ENCODE measurements at regions not wholly inside any gene's neighbourhood (a gene's known extent, or its start where the extent isn't known, plus 50 kb on each side); places are given as distances from the start of the nearest gene placed in this dataset.

- DNase-seq (ENCODE audit: low read depth, low spot score), result no peak
- Histone ChIP-seq H3K27me3 (ENCODE audit: insufficient read depth, insufficient read length) (no peaks in the 10 kb centered on the region), H3K9me3 (ENCODE audit: insufficient read depth, low read length) (no peaks in the 10 kb centered on the region), H3K36me3 (ENCODE audit: insufficient read depth, insufficient read length, low read length) (no peaks in the 10 kb centered on the region), H3K4me1 (ENCODE audit: insufficient read depth, insufficient read length) (no peaks in the 10 kb centered on the region), H3K9ac (ENCODE audit: insufficient read length, low read depth) (no peak overlapping the region), H3K4me3 (ENCODE audit: insufficient read length, low read depth) (no peak overlapping the region)
- TF ChIP-seq YY1 (IDR thresholded peaks at IDR 0.05; ENCODE audit: insufficient read depth, insufficient read length) (no peak), SUZ12 (IDR thresholded peaks at IDR 0.05; ENCODE audit: extremely low read depth, insufficient read depth, insufficient read length) (no peak), ZNF274 (IDR thresholded peaks at IDR 0.05; ENCODE audit: low read depth, low read length) (no peak)
These were observed 319.7 kb upstream of the NAV3 start for GRCh38 chr12:77510985-77511384.

DNA sequence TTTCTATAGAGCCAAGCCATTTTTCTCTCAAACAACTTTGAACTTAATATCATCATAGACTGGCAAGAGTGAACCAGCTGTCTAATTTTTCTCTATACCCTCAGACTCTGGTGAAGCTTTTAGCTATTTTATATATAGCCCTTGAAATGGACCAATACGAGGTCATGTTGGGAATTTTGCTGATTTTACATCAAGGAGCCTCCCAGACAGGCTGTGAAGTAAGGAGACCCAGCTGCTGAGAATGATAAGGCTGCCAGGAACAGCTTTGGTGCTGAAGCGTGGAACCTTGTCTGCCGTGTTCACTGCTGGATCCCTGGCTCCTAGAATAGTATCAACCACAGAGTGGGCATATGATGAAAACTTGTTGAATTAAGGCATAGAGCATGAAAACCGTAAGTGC lies 326.2 kb upstream of the NAV3 start:
- no peaks in the 10 kb centered on the region for H3K27me3 ChIP-seq (ENCODE audit: insufficient read depth, insufficient read length)
- no peak for DNase-seq (ENCODE audit: low read depth, low spot score)
- H3K4me3 ChIP-seq (ENCODE audit: insufficient read length, low read depth), result no peak overlapping the region
- H3K4me1 ChIP-seq (ENCODE audit: insufficient read depth, insufficient read length), result no peaks in the 10 kb centered on the region
- H3K9me3 ChIP-seq (ENCODE audit: insufficient read depth, low read length), result no peaks in the 10 kb centered on the region
- no peaks in the 10 kb centered on the region for H3K36me3 ChIP-seq (ENCODE audit: insufficient read depth, insufficient read length, low read length)
- H3K9ac ChIP-seq (ENCODE audit: insufficient read length, low read depth), result no peak overlapping the region
- TF ChIP-seq ZNF274 (IDR thresholded peaks at IDR 0.05; ENCODE audit: low read depth, low read length) (no peak), YY1 (IDR thresholded peaks at IDR 0.05; ENCODE audit: insufficient read depth, insufficient read length) (no peak), SUZ12 (IDR thresholded peaks at IDR 0.05; ENCODE audit: extremely low read depth, insufficient read depth, insufficient read length) (no peak)

DNA sequence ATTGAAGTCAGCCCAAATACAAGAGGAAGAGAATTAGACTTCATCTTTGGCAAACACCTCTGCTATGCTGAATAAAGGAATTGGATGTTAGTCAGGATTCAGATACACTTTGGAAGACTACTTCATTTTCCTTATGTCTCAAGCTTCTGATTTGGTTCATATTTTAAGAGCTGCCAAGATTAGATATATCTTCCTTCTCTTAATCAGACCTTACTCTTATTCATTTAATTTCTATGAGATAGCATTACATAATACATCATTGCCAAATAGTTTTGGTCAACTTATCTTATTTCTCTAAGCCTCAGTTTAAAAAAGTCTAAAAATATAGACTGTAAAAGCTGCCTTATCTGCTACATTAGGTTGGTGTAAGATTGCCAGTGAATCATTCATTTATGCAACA lies 330.6 kb upstream of the NAV3 start:
- H3K9ac ChIP-seq (ENCODE audit: insufficient read length, low read depth), result no peak overlapping the region
- no peaks in the 10 kb centered on the region for H3K9me3 ChIP-seq (ENCODE audit: insufficient read depth, low read length)
- no peaks in the 10 kb centered on the region for H3K36me3 ChIP-seq (ENCODE audit: insufficient read depth, insufficient read length, low read length)
- H3K27me3 ChIP-seq (ENCODE audit: insufficient read depth, insufficient read length), result no peaks in the 10 kb centered on the region
- no peak overlapping the region for H3K4me3 ChIP-seq (ENCODE audit: insufficient read length, low read depth)
- H3K4me1 ChIP-seq (ENCODE audit: insufficient read depth, insufficient read length), result no peaks in the 10 kb centered on the region
- DNase-seq (ENCODE audit: low read depth, low spot score), result no peak
- TF ChIP-seq YY1 (IDR thresholded peaks at IDR 0.05; ENCODE audit: insufficient read depth, insufficient read length), result no peak
- no peak for TF ChIP-seq SUZ12 (IDR thresholded peaks at IDR 0.05; ENCODE audit: extremely low read depth, insufficient read depth, insufficient read length)
- TF ChIP-seq ZNF274 (IDR thresholded peaks at IDR 0.05; ENCODE audit: low read depth, low read length), result no peak

DNA sequence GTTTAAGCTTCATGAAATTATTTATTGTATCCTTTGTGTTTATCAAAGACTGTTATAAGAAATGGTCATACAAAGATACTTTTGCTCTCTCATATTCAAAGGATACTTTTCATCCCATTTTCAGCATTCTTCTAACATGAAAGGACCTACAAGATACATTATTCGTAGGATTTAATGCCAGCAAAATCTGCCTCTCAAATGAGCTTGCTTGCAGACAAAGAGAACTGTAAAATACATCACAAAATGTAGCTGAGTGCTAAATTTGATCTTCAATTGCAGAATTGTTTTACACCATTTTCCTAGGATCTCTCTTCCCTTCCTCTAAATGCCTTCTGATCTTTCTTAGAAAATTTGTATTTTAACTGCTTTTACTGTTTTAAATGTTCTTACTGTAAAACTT lies 333.0 kb upstream of the NAV3 start:
- Histone ChIP-seq H3K9ac (ENCODE audit: insufficient read length, low read depth) (no peak overlapping the region), H3K4me3 (ENCODE audit: insufficient read length, low read depth) (no peak overlapping the region), H3K27me3 (ENCODE audit: insufficient read depth, insufficient read length) (no peaks in the 10 kb centered on the region), H3K9me3 (ENCODE audit: insufficient read depth, low read length) (no peaks in the 10 kb centered on the region), H3K4me1 (ENCODE audit: insufficient read depth, insufficient read length) (no peaks in the 10 kb centered on the region), H3K36me3 (ENCODE audit: insufficient read depth, insufficient read length, low read length) (no peaks in the 10 kb centered on the region)
- TF ChIP-seq YY1 (IDR thresholded peaks at IDR 0.05; ENCODE audit: insufficient read depth, insufficient read length) (no peak), ZNF274 (IDR thresholded peaks at IDR 0.05; ENCODE audit: low read depth, low read length) (no peak)
- no peak for DNase-seq (ENCODE audit: low read depth, low spot score)

DNA sequence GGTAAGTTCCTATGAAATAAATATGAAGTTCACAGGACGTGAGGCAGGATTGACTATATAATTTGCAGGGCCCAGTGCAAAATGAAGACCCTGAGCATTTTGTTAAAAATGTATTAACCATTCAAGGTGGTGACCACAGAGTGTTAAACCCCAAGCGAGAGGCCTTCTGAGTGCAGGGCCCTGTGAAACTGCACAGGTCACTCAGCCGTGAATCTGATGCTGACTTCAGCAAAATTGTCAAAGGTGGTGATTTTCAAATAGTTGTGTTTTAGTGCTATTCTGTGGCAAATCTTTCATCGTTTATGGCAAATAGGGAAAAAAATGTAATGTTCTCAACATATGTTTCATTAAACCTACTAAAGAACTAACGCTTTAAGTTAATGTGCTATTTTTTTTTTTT lies 334.0 kb upstream of the NAV3 start:
- no peak overlapping the region for H3K9ac ChIP-seq (ENCODE audit: insufficient read length, low read depth)
- no peaks in the 10 kb centered on the region for H3K4me1 ChIP-seq (ENCODE audit: insufficient read depth, insufficient read length)
- DNase-seq (ENCODE audit: low read depth, low spot score), result no peak
- no peaks in the 10 kb centered on the region for H3K9me3 ChIP-seq (ENCODE audit: insufficient read depth, low read length)
- no peaks in the 10 kb centered on the region for H3K27me3 ChIP-seq (ENCODE audit: insufficient read depth, insufficient read length)
- no peak overlapping the region for H3K4me3 ChIP-seq (ENCODE audit: insufficient read length, low read depth)
- no peak for TF ChIP-seq YY1 (IDR thresholded peaks at IDR 0.05; ENCODE audit: insufficient read depth, insufficient read length)
- no peak for TF ChIP-seq ZNF274 (IDR thresholded peaks at IDR 0.05; ENCODE audit: low read depth, low read length)
- TF ChIP-seq SUZ12 (IDR thresholded peaks at IDR 0.05; ENCODE audit: extremely low read depth, insufficient read depth, insufficient read length), result no peak
- H3K36me3 ChIP-seq (ENCODE audit: insufficient read depth, insufficient read length, low read length), result no peaks in the 10 kb centered on the region

DNA sequence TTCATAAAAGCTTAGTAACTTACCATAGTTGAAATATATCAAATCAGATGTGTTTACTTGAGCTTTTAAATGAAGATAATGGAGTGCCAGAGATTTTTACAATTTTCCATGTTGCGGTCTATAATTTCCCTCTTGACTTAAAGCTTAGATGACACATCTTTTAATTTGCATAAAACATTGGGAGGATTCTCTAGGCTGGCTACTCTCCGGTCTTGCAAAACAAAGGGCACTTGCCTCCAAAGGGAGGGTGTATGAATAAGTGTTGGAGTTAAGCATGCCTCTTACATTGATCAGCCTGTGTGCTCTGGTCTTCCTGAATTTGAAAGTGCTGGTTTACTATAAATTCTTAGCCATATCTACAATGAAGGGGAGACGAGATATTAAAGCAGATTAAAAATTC lies 336.4 kb upstream of the NAV3 start:
- TF ChIP-seq ZNF274 (IDR thresholded peaks at IDR 0.05; ENCODE audit: low read depth, low read length), result no peak
- TF ChIP-seq SUZ12 (IDR thresholded peaks at IDR 0.05; ENCODE audit: extremely low read depth, insufficient read depth, insufficient read length), result no peak
- TF ChIP-seq YY1 (IDR thresholded peaks at IDR 0.05; ENCODE audit: insufficient read depth, insufficient read length), result no peak
- no peak for DNase-seq (ENCODE audit: low read depth, low spot score)
- Histone ChIP-seq H3K9me3 (ENCODE audit: insufficient read depth, low read length) (no peaks in the 10 kb centered on the region), H3K4me3 (ENCODE audit: insufficient read length, low read depth) (no peak overlapping the region), H3K36me3 (ENCODE audit: insufficient read depth, insufficient read length, low read length) (no peaks in the 10 kb centered on the region), H3K27me3 (ENCODE audit: insufficient read depth, insufficient read length) (no peaks in the 10 kb centered on the region), H3K4me1 (ENCODE audit: insufficient read depth, insufficient read length) (no peaks in the 10 kb centered on the region), H3K9ac (ENCODE audit: insufficient read length, low read depth) (no peak overlapping the region)

GRCh38 chr12:77493302-77494168 lies 337.2 kb upstream of the NAV3 start:
- Histone ChIP-seq H3K4me1 (ENCODE audit: insufficient read depth, insufficient read length) (no peaks in the 10 kb centered on the region), H3K36me3 (ENCODE audit: insufficient read depth, insufficient read length, low read length) (no peaks in the 10 kb centered on the region), H3K9me3 (ENCODE audit: insufficient read depth, low read length) (no peaks in the 10 kb centered on the region), H3K9ac (ENCODE audit: insufficient read length, low read depth) (no peak overlapping the region), H3K4me3 (ENCODE audit: insufficient read length, low read depth) (no peak overlapping the region), H3K27me3 (ENCODE audit: insufficient read depth, insufficient read length) (no peaks in the 10 kb centered on the region)
- no peak for TF ChIP-seq YY1 (IDR thresholded peaks at IDR 0.05; ENCODE audit: insufficient read depth, insufficient read length)
- TF ChIP-seq ZNF274 (IDR thresholded peaks at IDR 0.05; ENCODE audit: low read depth, low read length), result no peak
- TF ChIP-seq SUZ12 (IDR thresholded peaks at IDR 0.05; ENCODE audit: extremely low read depth, insufficient read depth, insufficient read length), result no peak
- DNase-seq (ENCODE audit: low read depth, low spot score), result no peak

Measured in NT2/D1 (cell line).